GM06990 (cell line): ENCODE measurements at regions not wholly inside any gene's neighbourhood (a gene's known extent, or its start where the extent isn't known, plus 50 kb on each side); places are given as distances from the start of the nearest gene placed in this dataset.

Source experiments
- DNase-seq: peaks from one replicate; pipeline ENCODE4 v3.0.0-alpha.2; 2011; ENCODE audit not compliant: insufficient read length; ENCODE audit errors: extremely low read depth
- H3K27me3 ChIP-seq: replicated peaks from 2 replicates; pipeline ENCODE4 v1.6.0; 2011; ENCODE audit warnings: low read length; ENCODE audit not compliant: control insufficient read depth, insufficient read depth
- H3K36me3 ChIP-seq: 2 replicates; pipeline ENCODE4 v1.5.1; 2011; ENCODE audit warnings: low read length; ENCODE audit not compliant: control insufficient read depth, insufficient read depth
- H3K4me3 ChIP-seq: replicated peaks from 2 replicates; pipeline ENCODE4 v1.5.1; 2011; ENCODE audit warnings: low read depth, mild to moderate bottlenecking, control low read depth, low read length
- TF ChIP-seq, protein P1 (sequence below): IDR thresholded peaks from 2 replicates; pipeline ENCODE4 v1.5.1; 2011; ENCODE audit warnings: low read length, control low read depth, mild to moderate bottlenecking, inconsistent platforms; ENCODE audit not compliant: insufficient read depth, poor library complexity, severe bottlenecking

DNA sequence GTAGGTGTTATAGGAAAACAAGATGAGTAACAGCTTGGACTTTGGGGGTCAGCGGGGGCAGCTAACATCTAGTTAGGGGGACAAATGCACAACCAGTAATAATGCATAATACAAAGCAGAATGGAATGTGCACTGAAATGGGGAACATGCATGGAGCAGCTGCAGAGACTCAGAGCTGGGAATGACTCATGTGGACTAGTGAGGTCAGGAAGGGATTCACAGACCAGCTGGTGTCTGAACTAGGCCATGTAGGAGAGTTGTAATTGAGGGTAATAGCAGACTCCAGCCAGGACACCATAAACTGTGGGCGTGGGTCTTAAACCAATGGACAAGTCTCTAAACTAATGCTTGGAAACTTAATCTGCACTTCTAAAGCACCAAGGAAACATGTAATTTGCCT is 176.8 kb upstream of the ASIC2 start:
- H3K4me3 ChIP-seq = no peak overlapping the region
- DNase-seq = no peak
- TF ChIP-seq, protein P1, sequence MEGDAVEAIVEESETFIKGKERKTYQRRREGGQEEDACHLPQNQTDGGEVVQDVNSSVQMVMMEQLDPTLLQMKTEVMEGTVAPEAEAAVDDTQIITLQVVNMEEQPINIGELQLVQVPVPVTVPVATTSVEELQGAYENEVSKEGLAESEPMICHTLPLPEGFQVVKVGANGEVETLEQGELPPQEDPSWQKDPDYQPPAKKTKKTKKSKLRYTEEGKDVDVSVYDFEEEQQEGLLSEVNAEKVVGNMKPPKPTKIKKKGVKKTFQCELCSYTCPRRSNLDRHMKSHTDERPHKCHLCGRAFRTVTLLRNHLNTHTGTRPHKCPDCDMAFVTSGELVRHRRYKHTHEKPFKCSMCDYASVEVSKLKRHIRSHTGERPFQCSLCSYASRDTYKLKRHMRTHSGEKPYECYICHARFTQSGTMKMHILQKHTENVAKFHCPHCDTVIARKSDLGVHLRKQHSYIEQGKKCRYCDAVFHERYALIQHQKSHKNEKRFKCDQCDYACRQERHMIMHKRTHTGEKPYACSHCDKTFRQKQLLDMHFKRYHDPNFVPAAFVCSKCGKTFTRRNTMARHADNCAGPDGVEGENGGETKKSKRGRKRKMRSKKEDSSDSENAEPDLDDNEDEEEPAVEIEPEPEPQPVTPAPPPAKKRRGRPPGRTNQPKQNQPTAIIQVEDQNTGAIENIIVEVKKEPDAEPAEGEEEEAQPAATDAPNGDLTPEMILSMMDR = no peak

DNA sequence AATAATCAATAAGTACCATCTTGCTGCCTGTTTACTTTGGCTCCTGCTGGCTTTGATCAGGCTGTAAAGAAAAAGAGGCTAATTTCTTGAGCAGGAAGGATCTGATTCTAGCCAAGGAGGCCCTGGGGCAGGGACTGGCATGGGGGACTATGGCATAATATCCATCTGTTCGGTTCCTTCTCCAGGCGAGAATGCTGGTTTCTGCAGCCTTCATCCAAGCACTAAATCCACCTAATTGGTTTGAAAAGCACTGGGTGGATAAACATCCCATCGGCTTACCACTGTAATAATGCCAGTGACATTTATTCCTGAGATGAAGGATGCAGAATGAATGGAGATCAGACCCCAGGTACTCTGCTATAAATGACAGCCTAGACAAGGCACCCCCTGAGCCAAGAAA is 180.0 kb upstream of the ASIC2 start:
- DNase-seq = no peak
- no peaks in the 10 kb centered on the region; the same call in 1 of the 2 replicates for H3K27me3 ChIP-seq
- H3K36me3 ChIP-seq = no peaks in the 10 kb centered on the region
- TF ChIP-seq, protein P1 = no peak
- no peak overlapping the region for H3K4me3 ChIP-seq

More for the DNA sequence above, 176.8 kb upstream of the ASIC2 start:
- no peaks in the 10 kb centered on the region; the same call in 1 of the 2 replicates for H3K27me3 ChIP-seq
- no peaks in the 10 kb centered on the region for H3K36me3 ChIP-seq

GRCh38 chr17:33474789-33475188 is 181.7 kb upstream of the ASIC2 start:
- Histone ChIP-seq H3K27me3 (no peaks in the 10 kb centered on the region; the same call in 1 of the 2 replicates), H3K36me3 (no peaks in the 10 kb centered on the region), H3K4me3 (no peak overlapping the region)
- TF ChIP-seq, protein P1 = no peak
- no peak for DNase-seq

GRCh38 chr17:33475594-33475993 is 182.5 kb upstream of the ASIC2 start:
- Histone ChIP-seq H3K36me3 (no peaks in the 10 kb centered on the region), H3K4me3 (no peak overlapping the region), H3K27me3 (no peaks in the 10 kb centered on the region; the same call in 1 of the 2 replicates)
- no peak for DNase-seq
- TF ChIP-seq, protein P1 = no peak

DNA sequence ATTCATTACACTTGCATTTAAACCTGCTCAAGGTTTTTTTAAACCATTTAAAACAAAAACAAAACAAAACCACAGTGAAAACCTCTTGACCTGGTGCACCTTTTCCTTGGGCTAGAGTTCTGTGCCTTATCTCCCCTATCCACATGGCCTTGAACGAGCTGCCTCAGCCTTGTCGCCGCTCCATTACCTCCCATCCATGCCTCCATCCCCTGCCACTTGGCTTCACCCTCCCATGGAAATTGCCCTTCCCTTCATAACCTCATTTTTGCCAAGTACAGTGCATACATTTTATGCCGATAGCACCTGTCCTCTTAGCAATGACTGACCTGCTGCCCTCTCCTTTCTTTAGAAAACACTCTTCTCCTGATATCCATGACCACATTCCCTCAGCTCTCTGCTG is 188.6 kb upstream of the ASIC2 start:
- TF ChIP-seq, protein P1 = no peak
- H3K4me3 ChIP-seq = no peak overlapping the region
- no peaks in the 10 kb centered on the region; the same call in 1 of the 2 replicates for H3K27me3 ChIP-seq
- no peak for DNase-seq
- no peaks in the 10 kb centered on the region for H3K36me3 ChIP-seq

DNA sequence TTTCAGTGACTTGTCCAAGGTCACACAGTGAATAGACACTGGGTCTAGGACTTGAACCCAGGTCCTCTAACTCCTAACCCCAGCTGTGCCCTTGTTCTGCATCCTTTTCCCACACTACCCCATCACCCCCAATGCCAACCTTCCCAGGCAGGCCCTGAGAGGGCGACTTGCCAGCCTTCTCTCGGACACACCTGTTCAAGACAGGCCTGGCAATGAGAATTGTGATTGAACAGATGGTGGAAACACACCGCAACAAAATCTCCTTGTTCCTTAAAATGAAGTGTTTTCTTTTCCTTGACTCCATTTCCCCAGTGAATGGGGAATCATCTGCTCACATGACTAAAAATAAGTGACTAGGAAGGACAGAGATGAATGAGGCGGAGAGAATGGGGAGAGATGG is 189.5 kb upstream of the ASIC2 start:
- H3K36me3 ChIP-seq = no peaks in the 10 kb centered on the region
- no peak overlapping the region for H3K4me3 ChIP-seq
- no peaks in the 10 kb centered on the region; the same call in 1 of the 2 replicates for H3K27me3 ChIP-seq
- TF ChIP-seq, protein P1 = no peak
- no peak for DNase-seq
